Endothelial cell of umbilical vein (primary cell): ENCODE measurements at regions not wholly inside any gene's neighbourhood (a gene's known extent, or its start where the extent isn't known, plus 50 kb on each side); places are given as distances from the start of the nearest gene placed in this dataset.

Source experiments
- CTCF ChIP-seq, 2 donors: IDR thresholded peaks; 1 replicate in 1 of 2; 2 replicates in 1 of 2; pipeline ENCODE4 v1.5.1; 2011; ENCODE audit warnings: low read length in 2 of 2, mild to moderate bottlenecking in 2 of 2, moderate library complexity in 2 of 2, control low read depth in 1 of 2, inconsistent platforms in 1 of 2, low read depth in 1 of 2; ENCODE audit not compliant: insufficient read depth in 1 of 2; ENCODE audit errors: extremely low read depth in 1 of 2
- EZH2 ChIP-seq: IDR thresholded peaks from 2 replicates; pipeline ENCODE4 v1.6.1; 2012; ENCODE audit warnings: borderline replicate concordance, low read depth, mild to moderate bottlenecking, moderate library complexity, low read length, inconsistent platforms; ENCODE audit not compliant: severe bottlenecking
- FOS ChIP-seq: IDR thresholded peaks from 2 replicates; pipeline ENCODE4 v1.6.1; 2011; ENCODE audit warnings: mild to moderate bottlenecking, low read length, moderate library complexity, borderline replicate concordance; ENCODE audit not compliant: insufficient read depth
- GATA2 ChIP-seq: IDR thresholded peaks from 2 replicates; pipeline ENCODE4 v1.7.0; 2011; ENCODE audit warnings: low read depth, mild to moderate bottlenecking, moderate library complexity, mixed read lengths, low read length; ENCODE audit not compliant: insufficient read length, insufficient read depth
- JUN ChIP-seq: IDR thresholded peaks from 2 replicates; pipeline ENCODE4 v1.6.1; 2011; ENCODE audit warnings: borderline replicate concordance, low read depth; ENCODE audit not compliant: insufficient read length, insufficient read depth
- POLR2A ChIP-seq: IDR thresholded peaks from 2 replicates; pipeline ENCODE4 v1.6.1; 2012; ENCODE audit warnings: low read depth, mild to moderate bottlenecking, control low read depth, low read length
- POLR2AphosphoS5 ChIP-seq: IDR thresholded peaks from 2 replicates; pipeline ENCODE4 v1.6.1; 2012; ENCODE audit warnings: low read depth, mild to moderate bottlenecking, control low read depth, low read length, moderate library complexity; ENCODE audit not compliant: insufficient read depth
- TF ChIP-seq, protein P1 (sequence below): IDR thresholded peaks from 2 replicates; pipeline ENCODE4 v1.6.1; 2011; ENCODE audit not compliant: insufficient read depth, insufficient read length

DNA sequence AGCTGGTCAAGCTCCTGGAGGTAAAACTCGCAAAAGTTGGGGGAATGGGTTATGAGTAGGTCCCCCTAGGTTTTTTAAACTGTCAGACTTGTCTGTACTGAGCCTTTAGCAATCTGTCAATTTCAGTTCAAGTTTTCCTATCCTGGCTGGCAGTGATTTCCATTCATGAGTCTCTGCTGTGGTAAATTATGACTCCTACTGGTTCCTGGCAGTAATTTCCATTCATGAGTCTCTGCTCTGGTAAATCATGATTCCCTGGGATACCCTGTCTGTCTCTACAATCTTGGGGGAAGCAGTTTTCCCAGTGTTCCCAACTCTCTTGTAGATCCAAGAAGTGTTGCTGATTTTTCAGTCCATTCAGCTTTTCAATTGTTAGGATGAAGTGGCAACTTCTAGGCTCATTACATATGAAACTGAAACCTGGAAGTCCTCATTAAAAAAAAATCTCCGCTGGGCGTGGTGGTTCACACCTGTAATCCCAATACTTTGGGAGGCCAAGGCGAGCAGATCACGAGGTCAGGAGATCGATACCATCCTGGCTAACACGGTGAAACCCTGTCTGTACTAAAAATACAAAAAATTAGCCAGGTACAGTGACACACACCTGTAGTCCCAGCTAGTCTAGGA, 91.3 kb upstream of the GPBP1 start:
- TF ChIP-seq CTCF (IDR thresholded peaks at IDR 0.05; ENCODE audit: extremely low read depth in 1 of 2, insufficient read depth in 1 of 2, low read depth in 1 of 2, low read length in 2 of 2) = peak in 1 of 2 donors; percentile 21
- no peak for TF ChIP-seq JUN
- TF ChIP-seq POLR2A = no peak
- no peak for TF ChIP-seq POLR2AphosphoS5
- TF ChIP-seq EZH2 = no peak
- TF ChIP-seq FOS = no peak
- TF ChIP-seq, protein P1, sequence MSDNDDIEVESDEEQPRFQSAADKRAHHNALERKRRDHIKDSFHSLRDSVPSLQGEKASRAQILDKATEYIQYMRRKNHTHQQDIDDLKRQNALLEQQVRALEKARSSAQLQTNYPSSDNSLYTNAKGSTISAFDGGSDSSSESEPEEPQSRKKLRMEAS = no peak
- no peak for TF ChIP-seq GATA2
